ENCODE measurements at regions not wholly inside any gene's neighbourhood (a gene's known extent, or its start where the extent isn't known, plus 50 kb on each side); places are given as distances from the start of the nearest gene placed in this dataset.
"Not testable (repeated sequence)": the region's sequence is repeated elsewhere in the genome, so short reads cannot be mapped to it uniquely, and the experiment has no call there.

GRCh38 chr17:20851591-20852238, 191.1 kb downstream of the USP22 start:
- not testable (repeated sequence) for DNase-seq

GRCh38 chr17:20852239-20852989, 190.4 kb downstream of the USP22 start:
- peak; percentile 9 for DNase-seq

- no peak for DNase-seq
Observed at GRCh38 chr17:20852990-20853370, 189.8 kb downstream of the USP22 start.

GRCh38 chr17:20855910-20856470, 186.8 kb downstream of the USP22 start:
- DNase-seq, result not testable (repeated sequence)

GRCh38 chr17:20866444-20867209, 176.2 kb downstream of the USP22 start:
- DNase-seq, result not testable (repeated sequence)

- not testable (repeated sequence) for DNase-seq
Observed at GRCh38 chr17:20867436-20867937, 175.3 kb downstream of the USP22 start.

- DNase-seq, result not testable (repeated sequence)
Observed at GRCh38 chr17:20867938-20868661, 174.7 kb downstream of the USP22 start.

- DNase-seq, result not testable (repeated sequence)
Observed at GRCh38 chr17:20868662-20869007, 174.2 kb downstream of the USP22 start.

- not testable (repeated sequence) for DNase-seq
Observed at GRCh38 chr17:20873173-20873572, 169.6 kb downstream of the USP22 start.

GRCh38 chr17:20873688-20874328, 169.0 kb downstream of the USP22 start:
- DNase-seq, result not testable (repeated sequence)

- not testable (repeated sequence) for DNase-seq
Observed at GRCh38 chr17:20877384-20877783, 165.4 kb downstream of the USP22 start.

- DNase-seq, result no peak
Observed at GRCh38 chr17:20890338-20890737, 152.5 kb downstream of the USP22 start.

- DNase-seq, result not testable (repeated sequence)
Observed at GRCh38 chr17:20895426-20895825, 147.4 kb downstream of the USP22 start.

- DNase-seq, result peak; percentile 68
Observed at GRCh38 chr17:20896153-20896649, 146.6 kb downstream of the USP22 start.

GRCh38 chr17:20898726-20899125, 144.1 kb downstream of the USP22 start:
- DNase-seq, result not testable (repeated sequence)

- not testable (repeated sequence) for DNase-seq
Observed at GRCh38 chr17:20902496-20902895, 140.3 kb downstream of the USP22 start.

- not testable (repeated sequence) for DNase-seq
Observed at GRCh38 chr17:20903549-20903948, 139.3 kb downstream of the USP22 start.

GRCh38 chr17:20908313-20909267, 134.2 kb downstream of the USP22 start:
- peak; percentile 84 for DNase-seq

GRCh38 chr17:20914658-20915057, 128.2 kb downstream of the USP22 start:
- no peak for DNase-seq

- DNase-seq, result no peak
Observed at GRCh38 chr17:20916383-20916782, 126.4 kb downstream of the USP22 start.
